LNCAP (cell line): ENCODE measurements at regions not wholly inside any gene's neighbourhood (a gene's known extent, or its start where the extent isn't known, plus 50 kb on each side); places are given as distances from the start of the nearest gene placed in this dataset.

Experiments used
- CTCF ChIP-seq: fragments of 450-650 bp; IDR thresholded peaks from 2 replicates; pipeline ENCODE4 v1.5.1; 2017; ENCODE audit warnings: mild to moderate bottlenecking

GRCh38 chr5:110333384-110333783 is 393.1 kb downstream of the TMEM232 start:
- TF ChIP-seq CTCF: peak; percentile 28; the same call in 1 of the 2 replicates

- TF ChIP-seq CTCF: no peak
Observed at GRCh38 chr5:110335361-110336066, 391.0 kb downstream of the TMEM232 start.

GRCh38 chr5:110338341-110339083 is 388.0 kb downstream of the TMEM232 start:
- no peak for TF ChIP-seq CTCF

GRCh38 chr5:110339399-110339798 is 387.1 kb downstream of the TMEM232 start:
- no peak for TF ChIP-seq CTCF

GRCh38 chr5:110341836-110342235 is 384.6 kb downstream of the TMEM232 start:
- TF ChIP-seq CTCF: no peak

- no peak for TF ChIP-seq CTCF
Observed at GRCh38 chr5:110342683-110343082, 383.8 kb downstream of the TMEM232 start.

GRCh38 chr5:110343616-110344015 is 382.9 kb downstream of the TMEM232 start:
- no peak for TF ChIP-seq CTCF
